ENCODE measurements at regions not wholly inside any gene's neighbourhood (a gene's known extent, or its start where the extent isn't known, plus 50 kb on each side); places are given as distances from the start of the nearest gene placed in this dataset.
A peak's percentile ranks its signal among the peaks of the same experiment; 100 is the strongest.

DNA sequence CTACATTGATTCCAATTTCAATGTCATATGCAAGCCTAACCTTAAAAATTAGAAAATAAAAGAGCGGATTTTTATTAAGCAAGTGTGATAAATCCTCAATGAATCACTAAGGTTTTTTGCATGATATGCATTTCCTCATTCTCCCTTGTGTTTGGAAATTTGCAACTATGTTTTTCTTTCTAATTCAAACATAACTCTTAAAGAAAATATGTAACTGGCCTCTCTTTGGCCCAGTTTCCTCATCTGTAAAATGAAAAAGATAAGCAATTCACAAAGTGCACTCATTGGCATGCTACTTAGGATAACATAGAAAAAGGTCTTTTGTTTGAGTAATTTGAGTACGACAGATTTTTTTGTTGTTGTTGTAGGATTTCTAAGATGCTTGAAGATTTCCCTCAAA lies 295.5 kb downstream of the CDH11 start:
- peak in 1 of 2 donors; percentile 10 for DNase-seq (ENCODE audit: low read depth in 1 of 2, low spot score in 1 of 2)
- H3K4me3 ChIP-seq = no peak overlapping the region

DNA sequence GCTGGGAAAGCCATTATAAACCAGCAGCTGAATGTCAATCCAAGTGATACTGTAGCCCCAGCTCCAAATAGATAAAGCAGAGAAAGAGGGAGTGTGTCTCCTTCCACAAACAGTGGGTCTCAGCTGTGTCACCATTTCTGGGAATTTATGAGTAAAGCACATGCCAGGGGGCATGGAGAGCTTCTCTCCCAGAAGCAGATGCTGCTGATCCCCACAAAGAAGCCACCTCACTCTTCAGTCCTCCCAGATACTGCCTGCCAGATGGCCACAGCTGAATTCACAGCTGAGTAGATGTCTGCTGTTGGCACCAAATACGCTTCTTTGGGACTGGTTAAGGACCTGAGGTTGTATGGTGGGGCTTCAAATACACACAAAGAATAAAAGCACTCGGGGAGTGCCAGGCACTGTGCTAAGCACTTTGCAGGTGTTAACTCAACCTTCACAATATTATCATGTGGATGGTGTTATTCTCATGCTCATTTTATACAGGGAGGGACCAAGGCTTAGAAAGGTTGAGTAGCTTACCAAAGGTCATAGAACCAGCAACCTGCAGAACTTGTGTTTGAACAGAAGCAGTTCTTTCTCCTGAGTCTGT lies 298.3 kb downstream of the CDH11 start:
- H3K27me3 ChIP-seq = no peaks in the 10 kb centered on the region
- no peaks in the 10 kb centered on the region for H3K36me3 ChIP-seq
- H3K4me3 ChIP-seq = no peak overlapping the region
- DNase-seq (ENCODE audit: low read depth in 1 of 2, low spot score in 1 of 2) = no peak
- TF ChIP-seq, protein P1, sequence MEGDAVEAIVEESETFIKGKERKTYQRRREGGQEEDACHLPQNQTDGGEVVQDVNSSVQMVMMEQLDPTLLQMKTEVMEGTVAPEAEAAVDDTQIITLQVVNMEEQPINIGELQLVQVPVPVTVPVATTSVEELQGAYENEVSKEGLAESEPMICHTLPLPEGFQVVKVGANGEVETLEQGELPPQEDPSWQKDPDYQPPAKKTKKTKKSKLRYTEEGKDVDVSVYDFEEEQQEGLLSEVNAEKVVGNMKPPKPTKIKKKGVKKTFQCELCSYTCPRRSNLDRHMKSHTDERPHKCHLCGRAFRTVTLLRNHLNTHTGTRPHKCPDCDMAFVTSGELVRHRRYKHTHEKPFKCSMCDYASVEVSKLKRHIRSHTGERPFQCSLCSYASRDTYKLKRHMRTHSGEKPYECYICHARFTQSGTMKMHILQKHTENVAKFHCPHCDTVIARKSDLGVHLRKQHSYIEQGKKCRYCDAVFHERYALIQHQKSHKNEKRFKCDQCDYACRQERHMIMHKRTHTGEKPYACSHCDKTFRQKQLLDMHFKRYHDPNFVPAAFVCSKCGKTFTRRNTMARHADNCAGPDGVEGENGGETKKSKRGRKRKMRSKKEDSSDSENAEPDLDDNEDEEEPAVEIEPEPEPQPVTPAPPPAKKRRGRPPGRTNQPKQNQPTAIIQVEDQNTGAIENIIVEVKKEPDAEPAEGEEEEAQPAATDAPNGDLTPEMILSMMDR (IDR thresholded peaks at IDR 0.05; ENCODE audit: low read depth, low read length) = no peak
- H3K27ac ChIP-seq = no peak overlapping the region
- no peaks in the 10 kb centered on the region for H3K4me1 ChIP-seq (ENCODE audit: low read depth)
- no peaks in the 10 kb centered on the region for H3K9me3 ChIP-seq (ENCODE audit: low read depth)

More for the DNA sequence above, 295.5 kb downstream of the CDH11 start:
- H3K27ac ChIP-seq = no peak overlapping the region
- no peaks in the 10 kb centered on the region for H3K27me3 ChIP-seq
- H3K9me3 ChIP-seq (ENCODE audit: low read depth) = no peaks in the 10 kb centered on the region
- H3K36me3 ChIP-seq = no peaks in the 10 kb centered on the region
- H3K4me1 ChIP-seq (ENCODE audit: low read depth) = no peaks in the 10 kb centered on the region
- TF ChIP-seq, protein P1 (IDR thresholded peaks at IDR 0.05; ENCODE audit: low read depth, low read length) = no peak

DNA sequence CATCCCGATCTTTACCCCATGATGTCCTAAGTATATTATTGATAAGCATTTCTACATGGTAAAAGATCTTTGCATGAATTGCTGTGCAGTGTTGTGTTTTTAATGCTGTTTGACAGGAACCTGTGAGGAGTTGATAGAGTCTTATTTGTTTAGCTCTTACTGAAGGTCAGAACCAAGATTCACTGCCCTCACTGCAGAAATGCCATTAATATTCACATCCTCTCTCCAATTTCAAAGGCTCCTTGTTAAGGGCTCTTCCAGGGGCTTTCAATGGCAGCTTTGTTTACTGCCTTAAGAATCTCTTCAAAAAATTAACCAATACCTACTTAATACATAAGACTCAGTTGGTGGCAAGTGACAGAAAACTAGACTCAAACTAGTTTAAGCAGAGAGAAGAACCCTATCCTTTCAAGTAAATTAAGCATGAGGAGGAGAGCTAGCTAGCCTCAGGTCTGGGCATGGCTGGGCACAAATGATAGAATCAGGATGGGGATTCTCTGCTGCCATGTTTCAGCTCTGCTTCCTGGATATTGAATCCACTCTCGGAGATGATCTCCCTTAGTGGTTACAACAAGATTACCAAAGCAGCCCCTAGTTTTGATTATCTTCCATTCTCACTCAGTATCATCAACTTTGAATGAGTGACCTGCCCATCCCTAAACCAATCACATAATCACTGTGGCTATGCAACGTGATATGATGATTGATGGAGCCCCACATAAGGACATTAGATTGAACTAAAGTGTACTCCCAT lies 311.8 kb downstream of the CDH11 start:
- Histone ChIP-seq H3K9me3 (ENCODE audit: low read depth) (no peaks in the 10 kb centered on the region), H3K27ac (no peak overlapping the region), H3K27me3 (no peaks in the 10 kb centered on the region), H3K36me3 (no peaks in the 10 kb centered on the region), H3K4me1 (ENCODE audit: low read depth) (no peaks in the 10 kb centered on the region), H3K4me3 (no peak overlapping the region)
- TF ChIP-seq, protein P1 (IDR thresholded peaks at IDR 0.05; ENCODE audit: low read depth, low read length) = no peak
- no peak for DNase-seq (ENCODE audit: low read depth in 1 of 2, low spot score in 1 of 2)

DNA sequence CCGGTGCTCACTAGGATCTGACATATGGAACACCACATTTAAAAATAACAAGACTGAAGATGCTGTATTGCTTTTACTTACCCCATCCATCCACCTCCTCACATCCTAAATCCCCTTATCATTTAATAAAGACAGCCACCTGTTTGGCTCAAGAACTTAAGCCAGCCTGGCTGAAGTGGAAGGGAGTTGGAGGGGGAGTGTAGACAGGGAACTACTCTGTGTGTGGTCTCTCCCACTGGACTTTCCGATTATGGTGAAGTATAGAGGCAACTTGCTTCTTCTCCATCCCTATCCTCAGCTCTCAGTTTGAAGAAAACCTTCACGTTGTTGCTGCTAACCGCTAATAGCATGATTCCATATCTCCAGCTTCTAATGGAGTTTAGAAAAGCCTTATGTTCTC lies 313.4 kb downstream of the CDH11 start:
- no peak for DNase-seq (ENCODE audit: low read depth in 1 of 2, low spot score in 1 of 2)
- Histone ChIP-seq H3K27me3 (no peaks in the 10 kb centered on the region), H3K9me3 (ENCODE audit: low read depth) (no peaks in the 10 kb centered on the region), H3K36me3 (no peaks in the 10 kb centered on the region), H3K4me3 (no peak overlapping the region), H3K4me1 (ENCODE audit: low read depth) (no peaks in the 10 kb centered on the region), H3K27ac (no peak overlapping the region)
- TF ChIP-seq, protein P1 (IDR thresholded peaks at IDR 0.05; ENCODE audit: low read depth, low read length) = no peak

DNA sequence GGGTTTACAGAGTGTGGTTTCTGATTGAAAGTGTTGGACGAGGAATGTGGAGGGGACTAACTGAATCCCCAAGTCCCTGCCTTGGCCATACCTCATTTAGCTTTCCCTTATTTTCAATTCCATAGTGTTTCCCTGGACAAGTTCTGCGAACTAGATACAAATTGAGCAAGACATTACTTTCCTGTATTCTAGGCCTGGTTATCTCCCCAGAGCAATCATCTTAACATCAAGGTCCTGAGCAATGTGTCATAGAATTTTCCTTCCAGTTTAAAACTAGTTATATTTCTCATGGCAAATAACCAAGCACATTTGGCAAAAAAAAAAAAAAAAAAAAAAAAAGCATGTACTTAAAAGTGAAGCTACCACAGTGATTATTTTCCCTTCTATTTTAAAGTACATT lies 330.1 kb downstream of the CDH11 start:
- TF ChIP-seq, protein P1 (IDR thresholded peaks at IDR 0.05; ENCODE audit: low read depth, low read length) = no peak

More for the DNA sequence above, 330.1 kb downstream of the CDH11 start:
- H3K27me3 ChIP-seq = no peaks in the 10 kb centered on the region
- no peaks in the 10 kb centered on the region for H3K9me3 ChIP-seq (ENCODE audit: low read depth)
- DNase-seq (ENCODE audit: low read depth in 1 of 2, low spot score in 1 of 2) = peak in 1 of 2 donors; percentile 1
- H3K27ac ChIP-seq = no peak overlapping the region
- no peaks in the 10 kb centered on the region for H3K4me1 ChIP-seq (ENCODE audit: low read depth)
- no peak overlapping the region for H3K4me3 ChIP-seq
- no peaks in the 10 kb centered on the region for H3K36me3 ChIP-seq

Data from cardiac muscle cell (in vitro differentiated cells and primary cell).